HG03039 (cell line): ENCODE measurements at regions not wholly inside any gene's neighbourhood (a gene's known extent, or its start where the extent isn't known, plus 50 kb on each side); places are given as distances from the start of the nearest gene placed in this dataset.
"Not testable (repeated sequence)": the region's sequence is repeated elsewhere in the genome, so short reads cannot be mapped to it uniquely, and the experiment has no call there.

Experiments
- ATAC-seq: cut with Tn5 transposase; IDR thresholded peaks from one replicate; pipeline ENCODE4 v1.9.1; 2021; ENCODE audit warnings: mild to moderate bottlenecking, moderate library complexity; ENCODE audit not compliant: unreplicated experiment

GRCh38 chr6:133046576-133046975 is 194.6 kb upstream of the EYA4 start:
- no peak for ATAC-seq

DNA sequence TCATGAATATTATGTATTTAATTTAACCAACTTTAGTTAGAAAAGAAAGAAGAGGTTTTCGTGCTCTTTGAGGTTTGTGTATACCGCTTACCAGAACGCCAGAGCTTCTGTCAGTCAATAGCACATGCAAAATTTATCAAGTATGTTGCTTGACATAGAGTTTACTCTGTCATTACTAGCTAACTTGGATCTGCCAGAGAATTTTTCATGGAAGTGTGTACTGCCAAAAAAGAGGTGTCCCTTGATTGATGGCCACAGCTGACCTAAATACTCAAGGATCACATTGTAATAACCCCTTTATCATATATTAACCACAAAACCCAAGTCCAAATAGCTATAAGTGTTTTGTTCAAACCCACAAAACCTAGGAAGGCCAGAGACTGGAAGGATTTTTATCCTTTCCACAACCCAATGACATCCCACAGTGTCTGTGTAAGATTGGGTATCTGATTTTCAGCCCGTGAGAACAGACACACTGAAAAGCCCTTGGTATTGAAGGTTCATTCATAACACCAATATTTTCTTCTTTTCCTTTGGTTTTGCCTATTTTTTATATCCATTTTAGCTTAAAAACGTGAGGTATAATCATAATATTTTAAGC is 194.0 kb upstream of the EYA4 start:
- no peak for ATAC-seq

DNA sequence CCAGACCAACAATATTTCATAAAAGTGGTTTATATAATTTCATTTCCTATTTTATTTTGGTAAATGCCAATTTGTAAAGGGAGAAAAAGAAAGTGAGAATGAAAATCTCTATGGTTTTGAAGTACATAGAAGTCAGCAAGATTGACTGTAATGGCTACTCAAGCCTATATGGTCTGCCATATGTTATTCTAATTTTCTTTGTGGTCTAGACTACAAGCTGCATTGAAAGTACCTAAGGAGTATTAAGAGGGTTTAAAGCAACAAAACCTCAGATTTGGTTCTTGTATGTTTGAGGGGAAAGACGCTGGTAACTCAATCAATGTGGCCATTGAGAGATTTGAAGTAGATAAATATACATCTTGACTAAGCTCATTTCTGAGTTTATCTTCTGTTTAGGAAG is 193.5 kb upstream of the EYA4 start:
- ATAC-seq = no peak

GRCh38 chr6:133051240-133051639 is 189.9 kb upstream of the EYA4 start:
- no peak for ATAC-seq

GRCh38 chr6:133052465-133052864 is 188.7 kb upstream of the EYA4 start:
- ATAC-seq = no peak

GRCh38 chr6:133055441-133055966 is 185.7 kb upstream of the EYA4 start:
- no peak for ATAC-seq

GRCh38 chr6:133057352-133057751 is 183.8 kb upstream of the EYA4 start:
- ATAC-seq = no peak

GRCh38 chr6:133062077-133062476 is 179.1 kb upstream of the EYA4 start:
- no peak for ATAC-seq

DNA sequence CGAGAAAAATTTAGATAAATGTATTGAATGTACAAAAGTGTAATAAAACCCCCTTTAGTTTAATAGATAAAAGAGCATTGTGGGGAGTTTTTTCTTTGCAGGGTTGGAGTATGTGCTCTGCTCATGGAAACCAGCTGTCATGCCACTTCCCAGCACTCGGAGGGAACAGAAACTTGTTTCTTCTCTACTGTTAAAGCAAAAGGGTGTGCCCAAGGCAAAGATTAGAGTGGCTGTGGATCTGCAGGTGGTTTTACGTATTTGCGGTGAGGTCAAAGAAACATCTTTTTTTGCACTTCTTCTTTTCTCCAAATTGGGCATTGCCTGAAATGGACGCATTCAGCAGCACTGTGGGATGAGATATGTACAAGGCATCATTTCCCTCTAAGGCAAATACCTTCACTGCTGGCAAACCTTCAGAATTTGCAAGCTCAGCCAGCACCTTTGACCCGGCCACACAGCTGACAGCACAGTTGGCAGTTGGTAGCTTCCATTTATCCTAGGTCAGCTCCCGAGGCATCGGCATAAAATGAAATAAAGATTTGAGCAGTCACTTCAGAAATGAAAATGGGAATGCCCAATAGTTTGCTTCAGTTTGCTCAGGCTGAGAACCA is 178.4 kb upstream of the EYA4 start:
- no peak for ATAC-seq

- no peak for ATAC-seq
These were observed 173.2 kb upstream of the EYA4 start for GRCh38 chr6:133067960-133068359.

DNA sequence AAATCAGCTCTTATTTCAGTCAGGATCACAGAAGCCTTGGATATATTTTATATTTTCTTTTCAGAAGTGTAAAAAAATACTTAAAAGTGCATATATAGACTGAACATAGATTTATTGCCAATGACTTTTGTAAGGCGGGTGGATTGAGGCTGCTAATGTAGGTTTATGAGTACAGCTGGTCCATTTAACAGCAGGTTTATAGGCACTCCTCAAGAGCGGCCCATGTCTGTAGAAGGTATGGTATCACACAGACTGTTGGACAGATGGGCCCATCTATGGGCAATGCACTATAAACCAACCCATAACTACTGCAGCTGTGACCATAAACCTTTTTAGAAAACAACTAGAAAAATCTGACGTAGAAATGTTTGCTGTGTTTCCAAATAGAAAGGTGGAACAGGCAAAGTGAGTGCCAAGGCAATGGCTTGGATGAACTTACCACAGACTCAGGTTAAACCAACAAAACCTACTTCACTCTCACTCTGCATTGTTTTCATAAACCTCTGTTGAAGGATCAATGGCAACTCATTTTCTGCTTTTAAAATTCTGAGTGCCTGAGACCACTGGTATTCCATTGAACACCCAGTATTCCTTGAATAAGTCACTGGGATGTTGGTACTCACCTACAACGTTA is 170.6 kb upstream of the EYA4 start:
- ATAC-seq = no peak

GRCh38 chr6:133079901-133080300 is 161.3 kb upstream of the EYA4 start:
- ATAC-seq = no peak

DNA sequence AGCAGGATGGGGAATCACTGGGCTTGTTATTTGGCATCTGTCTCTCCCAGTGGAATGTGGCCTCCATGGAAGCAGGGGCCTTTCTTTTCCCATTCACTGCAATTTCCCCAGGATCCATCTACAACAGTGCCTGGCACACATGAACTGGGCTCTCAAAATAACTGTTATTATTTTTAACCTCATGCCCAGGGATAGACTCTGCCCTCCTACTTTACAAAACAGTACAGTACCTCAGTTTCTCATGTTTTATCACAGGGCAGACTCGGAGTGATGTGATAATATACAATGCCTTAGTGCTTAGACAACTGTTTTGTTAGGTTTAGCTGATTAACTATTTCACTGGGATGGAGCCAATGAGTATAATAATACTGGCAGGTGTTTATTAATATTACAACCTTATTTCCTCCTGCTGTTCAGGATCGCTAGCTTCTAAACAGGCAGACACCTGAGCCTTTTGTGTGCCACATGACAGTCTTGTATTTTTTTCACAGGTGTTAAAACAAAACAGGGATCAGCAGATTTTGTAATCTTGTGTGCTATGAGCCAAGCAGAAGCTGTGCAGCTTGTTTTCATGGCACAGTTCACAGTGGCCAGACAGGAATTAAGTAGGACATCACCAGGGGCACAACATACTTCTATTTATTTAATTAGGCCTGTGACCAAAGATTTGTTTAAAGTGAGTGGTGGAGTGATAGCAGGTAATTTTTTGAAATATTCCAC is 157.7 kb upstream of the EYA4 start:
- no peak for ATAC-seq

DNA sequence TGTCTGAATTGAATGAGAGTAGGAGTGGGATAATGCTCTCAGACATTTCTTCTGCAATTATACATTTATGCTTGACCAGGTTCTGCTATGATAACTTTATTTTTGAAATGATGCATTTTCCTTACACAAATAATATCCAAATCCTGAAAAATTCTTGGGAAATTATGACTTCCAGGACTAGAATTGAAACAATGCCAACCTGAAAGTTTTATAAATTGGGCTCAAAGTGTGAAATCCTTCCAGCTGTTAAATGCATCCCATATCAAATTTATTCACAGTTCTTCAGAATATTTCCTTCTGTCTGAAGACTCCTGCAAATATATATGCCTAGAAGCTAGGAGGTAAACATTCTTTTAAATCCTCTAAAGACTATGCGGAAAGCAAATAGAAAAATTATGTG is 155.7 kb upstream of the EYA4 start:
- no peak for ATAC-seq

- no peak for ATAC-seq
These were observed 155.3 kb upstream of the EYA4 start for GRCh38 chr6:133085896-133086295.

DNA sequence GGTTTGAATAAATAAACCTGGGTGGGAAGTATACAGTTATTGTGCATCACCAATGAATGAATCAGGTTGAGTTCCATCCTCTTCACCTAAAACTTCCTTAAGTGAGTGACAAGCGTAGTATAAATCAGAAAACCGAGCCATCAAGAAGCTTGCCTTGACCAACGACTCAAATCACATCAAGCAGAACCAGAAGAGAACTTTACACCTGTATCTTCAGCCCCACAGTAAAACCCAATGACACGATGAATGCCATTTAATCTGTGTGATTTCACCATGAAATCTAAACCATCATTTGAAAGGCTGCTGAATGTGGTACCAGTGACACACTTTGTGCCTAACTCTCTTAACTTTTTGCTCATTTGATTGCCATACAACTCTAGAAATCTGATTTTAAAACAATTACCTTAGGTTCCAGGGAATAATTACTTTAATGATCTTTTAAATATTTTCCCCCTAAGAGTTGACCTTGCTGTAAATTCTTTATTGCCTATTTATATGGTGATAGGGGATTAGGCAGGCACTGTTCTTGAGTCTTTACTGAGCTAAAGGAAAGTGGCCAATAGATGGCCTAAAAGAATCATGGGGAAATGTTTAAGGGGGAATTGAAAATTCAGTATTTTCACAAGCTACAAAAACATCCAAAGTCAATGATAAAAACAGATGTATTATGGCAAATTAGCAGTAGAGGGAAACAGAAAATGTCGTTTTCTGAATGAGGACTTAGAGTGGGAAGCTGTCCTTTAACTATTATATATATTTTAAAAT is 152.0 kb upstream of the EYA4 start:
- ATAC-seq = no peak

GRCh38 chr6:133092199-133092598 is 149.0 kb upstream of the EYA4 start:
- ATAC-seq = no peak

- ATAC-seq = no peak
These were observed 148.4 kb upstream of the EYA4 start for GRCh38 chr6:133092771-133093170.

- not testable (repeated sequence) for ATAC-seq
These were observed 147.9 kb upstream of the EYA4 start for GRCh38 chr6:133093211-133093610.

DNA sequence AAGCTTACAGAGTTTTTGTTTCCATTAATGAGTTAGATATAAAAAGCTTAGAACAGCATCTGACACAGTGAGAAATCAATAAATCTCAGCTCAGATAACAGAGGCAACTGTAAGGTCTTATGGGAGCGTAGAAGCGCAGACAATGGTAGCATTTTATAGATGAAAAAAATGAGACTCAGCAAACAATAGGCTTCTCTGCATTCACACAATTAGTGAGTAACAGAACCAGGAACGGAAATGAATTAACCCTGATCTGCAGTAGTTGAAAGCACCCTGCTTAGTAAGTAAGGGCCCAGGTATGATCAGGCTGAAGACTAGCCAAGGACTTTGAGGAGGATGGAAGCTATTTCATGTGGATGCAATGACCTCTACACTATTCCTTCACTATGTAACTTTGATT is 147.2 kb upstream of the EYA4 start:
- ATAC-seq = no peak

- no peak for ATAC-seq
These were observed 143.9 kb upstream of the EYA4 start for GRCh38 chr6:133097208-133097607.
